ENCODE measurements at regions not wholly inside any gene's neighbourhood (a gene's known extent, or its start where the extent isn't known, plus 50 kb on each side); places are given as distances from the start of the nearest gene placed in this dataset.

- Histone ChIP-seq H3K4me1 (no peaks in the 10 kb centered on the region), H3K27me3 (no peaks in the 10 kb centered on the region), H3K4me3 (no peak overlapping the region), H3K27ac (no peak overlapping the region), H3K36me3 (no peaks in the 10 kb centered on the region), H3K9me3 (peaks cover 0 to 7% (median 2%) of the 10 kb centered on the region in 4 donors)
- TF ChIP-seq, protein P1, sequence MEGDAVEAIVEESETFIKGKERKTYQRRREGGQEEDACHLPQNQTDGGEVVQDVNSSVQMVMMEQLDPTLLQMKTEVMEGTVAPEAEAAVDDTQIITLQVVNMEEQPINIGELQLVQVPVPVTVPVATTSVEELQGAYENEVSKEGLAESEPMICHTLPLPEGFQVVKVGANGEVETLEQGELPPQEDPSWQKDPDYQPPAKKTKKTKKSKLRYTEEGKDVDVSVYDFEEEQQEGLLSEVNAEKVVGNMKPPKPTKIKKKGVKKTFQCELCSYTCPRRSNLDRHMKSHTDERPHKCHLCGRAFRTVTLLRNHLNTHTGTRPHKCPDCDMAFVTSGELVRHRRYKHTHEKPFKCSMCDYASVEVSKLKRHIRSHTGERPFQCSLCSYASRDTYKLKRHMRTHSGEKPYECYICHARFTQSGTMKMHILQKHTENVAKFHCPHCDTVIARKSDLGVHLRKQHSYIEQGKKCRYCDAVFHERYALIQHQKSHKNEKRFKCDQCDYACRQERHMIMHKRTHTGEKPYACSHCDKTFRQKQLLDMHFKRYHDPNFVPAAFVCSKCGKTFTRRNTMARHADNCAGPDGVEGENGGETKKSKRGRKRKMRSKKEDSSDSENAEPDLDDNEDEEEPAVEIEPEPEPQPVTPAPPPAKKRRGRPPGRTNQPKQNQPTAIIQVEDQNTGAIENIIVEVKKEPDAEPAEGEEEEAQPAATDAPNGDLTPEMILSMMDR (IDR thresholded peaks at IDR 0.05) = no peak
- TF ChIP-seq POLR2A (IDR thresholded peaks at IDR 0.05) (no peak), POLR2AphosphoS5 (IDR thresholded peaks at IDR 0.05) (no peak), EP300 (IDR thresholded peaks at IDR 0.05) (no peak)
- ATAC-seq (ENCODE audit: low FRiP score in 2 of 2) (no peak), DNase-seq (no peak)
Observed at GRCh38 chr21:15330872-15331271, 266.1 kb upstream of the NRIP1 start.

GRCh38 chr21:15332572-15332971, 267.8 kb upstream of the NRIP1 start:
- TF ChIP-seq POLR2A (IDR thresholded peaks at IDR 0.05) (no peak), EP300 (IDR thresholded peaks at IDR 0.05) (no peak), POLR2AphosphoS5 (IDR thresholded peaks at IDR 0.05) (no peak)
- TF ChIP-seq, protein P1 (IDR thresholded peaks at IDR 0.05) = no peak

GRCh38 chr21:15333136-15333710, 268.4 kb upstream of the NRIP1 start:
- WGBS, 2 donors = 48 to 55% methylated on average over 1 of the region's 1 CpG
- ATAC-seq (ENCODE audit: low FRiP score in 2 of 2) (peak in 1 of 2 donors; percentile 41), DNase-seq (no peak)
- H3K9me3 ChIP-seq = peaks cover 0 to 4% (median 0%) of the 10 kb centered on the region in 4 donors
- H3K27me3 ChIP-seq = no peaks in the 10 kb centered on the region
- TF ChIP-seq, protein P1 (IDR thresholded peaks at IDR 0.05) = no peak
- no peak for TF ChIP-seq POLR2A (IDR thresholded peaks at IDR 0.05)
- no peak for TF ChIP-seq POLR2AphosphoS5 (IDR thresholded peaks at IDR 0.05)
- TF ChIP-seq EP300 (IDR thresholded peaks at IDR 0.05) = no peak
- no peak overlapping the region for H3K4me3 ChIP-seq
- H3K4me1 ChIP-seq = no peaks in the 10 kb centered on the region
- no peak overlapping the region for H3K27ac ChIP-seq
- no peaks in the 10 kb centered on the region for H3K36me3 ChIP-seq

More at GRCh38 chr21:15332572-15332971, 267.8 kb upstream of the NRIP1 start:
- Histone ChIP-seq H3K36me3 (no peaks in the 10 kb centered on the region), H3K4me1 (no peaks in the 10 kb centered on the region), H3K4me3 (no peak overlapping the region), H3K27me3 (no peaks in the 10 kb centered on the region), H3K9me3 (peaks cover 0 to 4% (median 0%) of the 10 kb centered on the region in 4 donors), H3K27ac (no peak overlapping the region)
- DNase-seq (no peak), ATAC-seq (ENCODE audit: low FRiP score in 2 of 2) (no peak)
- WGBS, 2 donors = 83 to 87% methylated on average over 1 of the region's 1 CpG

DNA sequence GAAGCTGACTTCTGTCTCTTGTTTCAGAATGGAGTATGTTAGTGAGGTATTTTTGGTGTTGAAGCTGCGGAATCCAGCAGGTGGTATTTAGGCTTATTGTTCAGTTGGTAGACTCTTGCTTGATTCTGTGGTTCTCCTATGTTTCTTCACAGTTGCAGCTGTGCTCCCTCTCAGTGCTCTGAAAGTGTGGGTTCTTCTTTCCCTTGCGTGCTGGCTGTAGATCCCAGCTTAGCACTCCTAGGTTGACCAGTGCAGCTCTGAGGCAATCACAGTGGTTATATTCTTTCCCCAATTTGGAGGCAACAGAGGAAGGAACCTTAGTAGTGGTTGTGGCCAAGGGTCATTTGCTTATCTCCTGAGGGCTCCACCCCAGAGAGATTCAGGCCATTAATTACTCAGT, 269.2 kb upstream of the NRIP1 start:
- WGBS, 2 donors = 76 to 95% methylated on average over 2 of the region's 2 CpGs
- TF ChIP-seq, protein P1 (IDR thresholded peaks at IDR 0.05) = no peak
- TF ChIP-seq POLR2AphosphoS5 (IDR thresholded peaks at IDR 0.05) (no peak), EP300 (IDR thresholded peaks at IDR 0.05) (no peak), POLR2A (IDR thresholded peaks at IDR 0.05) (no peak)
- no peaks in the 10 kb centered on the region for H3K4me1 ChIP-seq
- H3K4me3 ChIP-seq = no peak overlapping the region
- ATAC-seq (ENCODE audit: low FRiP score in 2 of 2) (peak; percentile 22 to 53), DNase-seq (no peak)
- no peak overlapping the region for H3K27ac ChIP-seq
- H3K27me3 ChIP-seq = no peaks in the 10 kb centered on the region
- peaks cover 0 to 4% (median 0%) of the 10 kb centered on the region in 4 donors for H3K9me3 ChIP-seq
- H3K36me3 ChIP-seq = no peaks in the 10 kb centered on the region

DNA sequence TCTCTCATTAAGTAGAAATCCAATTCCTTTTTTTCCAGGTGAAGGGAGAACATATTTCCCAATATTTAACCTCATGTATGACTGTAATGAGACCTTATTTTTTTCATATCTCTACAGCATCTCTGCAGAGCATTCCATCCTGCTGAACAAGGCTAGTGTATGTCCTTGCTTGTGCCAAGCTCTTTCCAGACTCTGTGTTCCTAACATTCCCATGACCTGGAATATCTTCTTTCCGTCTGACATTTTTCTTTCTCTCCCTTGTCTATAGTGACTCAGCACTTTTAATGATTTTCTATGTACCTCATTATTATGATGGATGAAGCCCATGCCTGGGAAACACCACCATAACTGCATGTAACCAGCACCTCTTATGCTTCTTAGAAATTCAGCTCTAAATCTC, 278.3 kb upstream of the NRIP1 start:
- H3K9me3 ChIP-seq = no peaks in the 10 kb centered on the region
- H3K27me3 ChIP-seq = no peaks in the 10 kb centered on the region
- WGBS, 2 donors = 64 to 81% methylated on average over 1 of the region's 1 CpG
- TF ChIP-seq, protein P1 (IDR thresholded peaks at IDR 0.05) = no peak
- TF ChIP-seq POLR2AphosphoS5 (IDR thresholded peaks at IDR 0.05) (no peak), EP300 (IDR thresholded peaks at IDR 0.05) (no peak), POLR2A (IDR thresholded peaks at IDR 0.05) (no peak)
- no peak overlapping the region for H3K4me3 ChIP-seq
- H3K27ac ChIP-seq = no peak overlapping the region
- no peaks in the 10 kb centered on the region for H3K4me1 ChIP-seq
- ATAC-seq (ENCODE audit: low FRiP score in 2 of 2) = no peak
- DNase-seq = no peak
- no peaks in the 10 kb centered on the region for H3K36me3 ChIP-seq
